Calu3 (cell line): ENCODE measurements at regions not wholly inside any gene's neighbourhood (a gene's known extent, or its start where the extent isn't known, plus 50 kb on each side); places are given as distances from the start of the nearest gene placed in this dataset.
"Not testable (repeated sequence)": the region's sequence is repeated elsewhere in the genome, so short reads cannot be mapped to it uniquely, and the experiment has no call there.

Experiments
- BruUV-seq: library from RNA; stranded (reverse); fragments of 400-500 nt; replicated peaks from 2 replicates; lab custom pipeline; 2021; lab: Mats Ljungman, UMichigan
- CTCF ChIA-PET: fragments of 300-600 bp; sonication (Branson Sonifier 250); formaldehyde crosslinking; loops from one replicate; lab custom pipeline; 2022; ENCODE audit warnings: antibody characterized with exemption; lab: Charles Lee
- DNase-seq: peaks from one replicate; pipeline ENCODE4 v3.0.0; 2022
- H3K27ac Mint-ChIP-seq: one replicate; pipeline ENCODE4 v1.8.0; 2022; ENCODE audit warnings: mixed read lengths; ENCODE audit not compliant: unreplicated experiment
- H3K27me3 Mint-ChIP-seq: one replicate; pipeline ENCODE4 v1.8.0; 2022; ENCODE audit warnings: mixed read lengths; ENCODE audit not compliant: unreplicated experiment
- H3K36me3 Mint-ChIP-seq: one replicate; pipeline ENCODE4 v1.8.0; 2022; ENCODE audit warnings: mild to moderate bottlenecking, moderate library complexity, mixed read lengths; ENCODE audit not compliant: insufficient read depth, unreplicated experiment
- H3K4me1 Mint-ChIP-seq: one replicate; pipeline ENCODE4 v1.8.0; 2022; ENCODE audit warnings: mild to moderate bottlenecking, low read depth, mixed read lengths; ENCODE audit not compliant: unreplicated experiment
- H3K4me3 Mint-ChIP-seq: one replicate; pipeline ENCODE4 v1.8.0; 2022; ENCODE audit warnings: mild to moderate bottlenecking, low read depth, moderate library complexity, mixed read lengths; ENCODE audit not compliant: unreplicated experiment
- H3K9me3 Mint-ChIP-seq: one replicate; pipeline ENCODE4 v1.8.0; 2022; ENCODE audit warnings: low read depth, mixed read lengths; ENCODE audit not compliant: unreplicated experiment
- CTCF ChIP-seq: fragments of 200-600 bp; IDR thresholded peaks from one replicate; pipeline ENCODE4 v1.8.0; 2022; ENCODE audit warnings: antibody characterized with exemption; ENCODE audit not compliant: unreplicated experiment
- intact Hi-C: fragments of 100-400 bp; cut with micrococcal nuclease; formaldehyde crosslinking; loops from one replicate; pipeline ENCODE4 v1.10.0; 2022; ENCODE audit not compliant: unreplicated experiment

GRCh38 chr6:137284811-137285110 is 65.6 kb upstream of the IFNGR1 start:
- no peak for DNase-seq

GRCh38 chr6:137283940-137284810 is 65.0 kb upstream of the IFNGR1 start:
- Mint-ChIP-seq H3K36me3 (no peaks in the 10 kb centered on the region), H3K27me3 (peaks cover 30% of the 10 kb centered on the region), H3K27ac (no peak overlapping the region), H3K9me3 (no peaks in the 10 kb centered on the region), H3K4me3 (no peak overlapping the region), H3K4me1 (peaks cover 15% of the 10 kb centered on the region)
- BruUV-seq, result no TSS peak
- CTCF ChIA-PET, result no interaction called here
- no peak for DNase-seq
- intact Hi-C loops, result no loop called here
- no peak for TF ChIP-seq CTCF

More at GRCh38 chr6:137284811-137285110, 65.6 kb upstream of the IFNGR1 start:
- Mint-ChIP-seq H3K4me1 (peaks cover 15% of the 10 kb centered on the region), H3K4me3 (no peak overlapping the region), H3K9me3 (no peaks in the 10 kb centered on the region), H3K36me3 (no peaks in the 10 kb centered on the region), H3K27me3 (peaks cover 30% of the 10 kb centered on the region), H3K27ac (no peak overlapping the region)
- TF ChIP-seq CTCF, result no peak
- CTCF ChIA-PET, result no interaction called here
- intact Hi-C loops, result no loop called here
- BruUV-seq, result no TSS peak

- Mint-ChIP-seq H3K27me3 (peaks cover 30% of the 10 kb centered on the region), H3K27ac (no peak overlapping the region), H3K9me3 (no peaks in the 10 kb centered on the region), H3K4me3 (no peak overlapping the region), H3K4me1 (peaks cover 15% of the 10 kb centered on the region), H3K36me3 (no peaks in the 10 kb centered on the region)
- DNase-seq, result no peak
- TF ChIP-seq CTCF, result no peak
- no TSS peak for BruUV-seq
- CTCF ChIA-PET, result no interaction called here
- intact Hi-C loops, result no loop called here
Observed at GRCh38 chr6:137283080-137283479, 63.9 kb upstream of the IFNGR1 start.

GRCh38 chr6:137282254-137282653 is 63.1 kb upstream of the IFNGR1 start:
- DNase-seq, result no peak
- H3K27me3 Mint-ChIP-seq, result peaks cover 30% of the 10 kb centered on the region
- BruUV-seq, result no TSS peak
- intact Hi-C loops, result no loop called here
- no peaks in the 10 kb centered on the region for H3K36me3 Mint-ChIP-seq
- no peak overlapping the region for H3K4me3 Mint-ChIP-seq
- CTCF ChIA-PET, result no interaction called here
- TF ChIP-seq CTCF, result no peak
- H3K9me3 Mint-ChIP-seq, result no peaks in the 10 kb centered on the region
- no peak overlapping the region for H3K27ac Mint-ChIP-seq
- peaks cover 15% of the 10 kb centered on the region for H3K4me1 Mint-ChIP-seq

GRCh38 chr6:137279279-137279678 is 60.1 kb upstream of the IFNGR1 start:
- Mint-ChIP-seq H3K27me3 (peaks cover 30% of the 10 kb centered on the region), H3K4me1 (peaks cover 11% of the 10 kb centered on the region)
- H3K27ac Mint-ChIP-seq, BruUV-seq, H3K4me3 Mint-ChIP-seq, DNase-seq, H3K36me3 Mint-ChIP-seq, CTCF ChIA-PET, H3K9me3 Mint-ChIP-seq: not testable (repeated sequence)
- intact Hi-C loops, result loop anchor here (10.0 kb wide), 1 partner anchor 136 kb away; no protein-coding TSS in a partner anchor
